ENCODE measurements at regions not wholly inside any gene's neighbourhood (a gene's known extent, or its start where the extent isn't known, plus 50 kb on each side); places are given as distances from the start of the nearest gene placed in this dataset.

GRCh38 chr12:42683933-42684801, 94.6 kb upstream of the PRICKLE1 start:
- Mint-ChIP-seq H3K36me3 (ENCODE audit: low read depth) (no peaks in the 10 kb centered on the region), H3K4me3 (no peak overlapping the region), H3K4me1 (peaks cover 17% of the 10 kb centered on the region), H3K27ac (ENCODE audit: unreplicated experiment) (peak overlapping the region; percentile 45), H3K9me3 (no peaks in the 10 kb centered on the region), H3K27me3 (ENCODE audit: low read depth) (no peaks in the 10 kb centered on the region)
- TF ChIP-seq, protein P1, sequence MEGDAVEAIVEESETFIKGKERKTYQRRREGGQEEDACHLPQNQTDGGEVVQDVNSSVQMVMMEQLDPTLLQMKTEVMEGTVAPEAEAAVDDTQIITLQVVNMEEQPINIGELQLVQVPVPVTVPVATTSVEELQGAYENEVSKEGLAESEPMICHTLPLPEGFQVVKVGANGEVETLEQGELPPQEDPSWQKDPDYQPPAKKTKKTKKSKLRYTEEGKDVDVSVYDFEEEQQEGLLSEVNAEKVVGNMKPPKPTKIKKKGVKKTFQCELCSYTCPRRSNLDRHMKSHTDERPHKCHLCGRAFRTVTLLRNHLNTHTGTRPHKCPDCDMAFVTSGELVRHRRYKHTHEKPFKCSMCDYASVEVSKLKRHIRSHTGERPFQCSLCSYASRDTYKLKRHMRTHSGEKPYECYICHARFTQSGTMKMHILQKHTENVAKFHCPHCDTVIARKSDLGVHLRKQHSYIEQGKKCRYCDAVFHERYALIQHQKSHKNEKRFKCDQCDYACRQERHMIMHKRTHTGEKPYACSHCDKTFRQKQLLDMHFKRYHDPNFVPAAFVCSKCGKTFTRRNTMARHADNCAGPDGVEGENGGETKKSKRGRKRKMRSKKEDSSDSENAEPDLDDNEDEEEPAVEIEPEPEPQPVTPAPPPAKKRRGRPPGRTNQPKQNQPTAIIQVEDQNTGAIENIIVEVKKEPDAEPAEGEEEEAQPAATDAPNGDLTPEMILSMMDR (conservative IDR thresholded peaks at IDR 0.05), result no peak
- no peak for DNase-seq (ENCODE audit: low read depth, low spot score)

DNA sequence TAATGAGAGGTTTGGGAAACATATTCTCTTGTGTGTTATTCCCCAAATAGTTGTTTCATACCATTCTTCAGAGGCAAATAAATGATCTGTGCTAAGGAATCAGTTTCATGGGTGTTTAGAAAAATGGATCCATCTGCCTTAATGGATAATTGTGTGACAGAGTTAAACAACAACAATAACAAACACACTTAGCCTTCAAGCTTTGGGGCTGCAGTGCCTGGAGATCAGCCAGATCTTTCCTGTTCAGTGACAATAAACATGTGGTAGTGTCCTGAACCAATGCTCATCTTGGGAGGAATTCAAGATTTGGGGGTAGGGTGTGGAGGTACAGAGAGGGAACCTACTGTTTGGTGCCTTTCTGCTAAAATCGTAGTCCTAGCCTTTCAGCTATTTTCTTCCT, 93.7 kb upstream of the PRICKLE1 start:
- Mint-ChIP-seq H3K9me3 (no peaks in the 10 kb centered on the region), H3K4me1 (peaks cover 17% of the 10 kb centered on the region), H3K27me3 (ENCODE audit: low read depth) (no peaks in the 10 kb centered on the region), H3K4me3 (no peak overlapping the region), H3K36me3 (ENCODE audit: low read depth) (no peaks in the 10 kb centered on the region), H3K27ac (ENCODE audit: unreplicated experiment) (no peak overlapping the region)
- DNase-seq (ENCODE audit: low read depth, low spot score), result no peak
- TF ChIP-seq, protein P1 (conservative IDR thresholded peaks at IDR 0.05), result no peak

DNA sequence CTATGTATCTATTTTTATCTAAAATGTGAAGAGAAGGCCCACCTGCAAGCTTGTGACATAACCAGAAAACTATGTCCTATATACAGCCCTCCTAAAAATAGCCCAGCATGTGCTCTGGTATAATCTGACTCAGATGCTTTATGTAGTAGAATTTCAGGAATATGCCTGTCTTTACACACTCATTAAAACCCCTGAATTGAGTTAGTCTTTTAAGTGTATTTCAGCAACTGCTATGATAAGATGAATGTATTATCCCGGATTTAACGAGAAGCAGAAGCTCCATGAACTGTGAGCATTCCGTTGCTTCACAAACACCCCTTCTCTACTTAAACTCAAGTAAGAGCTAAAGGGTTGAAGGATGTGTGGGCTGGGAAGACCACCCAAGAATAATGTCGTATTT, 89.9 kb upstream of the PRICKLE1 start:
- Mint-ChIP-seq H3K4me3 (no peak overlapping the region), H3K4me1 (no peaks in the 10 kb centered on the region)

GRCh38 chr12:42677461-42677860, 87.9 kb upstream of the PRICKLE1 start:
- Mint-ChIP-seq H3K36me3 (ENCODE audit: low read depth) (no peaks in the 10 kb centered on the region), H3K27ac (ENCODE audit: unreplicated experiment) (no peak overlapping the region), H3K27me3 (ENCODE audit: low read depth) (no peaks in the 10 kb centered on the region), H3K4me3 (no peak overlapping the region), H3K9me3 (peaks cover 11% of the 10 kb centered on the region), H3K4me1 (no peaks in the 10 kb centered on the region)
- no peak for DNase-seq (ENCODE audit: low read depth, low spot score)
- TF ChIP-seq, protein P1 (conservative IDR thresholded peaks at IDR 0.05), result no peak

More for the DNA sequence above, 89.9 kb upstream of the PRICKLE1 start:
- Mint-ChIP-seq H3K27ac (ENCODE audit: unreplicated experiment) (no peak overlapping the region), H3K36me3 (ENCODE audit: low read depth) (no peaks in the 10 kb centered on the region), H3K9me3 (peaks cover 9% of the 10 kb centered on the region), H3K27me3 (ENCODE audit: low read depth) (no peaks in the 10 kb centered on the region)
- TF ChIP-seq, protein P1 (conservative IDR thresholded peaks at IDR 0.05), result no peak
- DNase-seq (ENCODE audit: low read depth, low spot score), result no peak

DNA sequence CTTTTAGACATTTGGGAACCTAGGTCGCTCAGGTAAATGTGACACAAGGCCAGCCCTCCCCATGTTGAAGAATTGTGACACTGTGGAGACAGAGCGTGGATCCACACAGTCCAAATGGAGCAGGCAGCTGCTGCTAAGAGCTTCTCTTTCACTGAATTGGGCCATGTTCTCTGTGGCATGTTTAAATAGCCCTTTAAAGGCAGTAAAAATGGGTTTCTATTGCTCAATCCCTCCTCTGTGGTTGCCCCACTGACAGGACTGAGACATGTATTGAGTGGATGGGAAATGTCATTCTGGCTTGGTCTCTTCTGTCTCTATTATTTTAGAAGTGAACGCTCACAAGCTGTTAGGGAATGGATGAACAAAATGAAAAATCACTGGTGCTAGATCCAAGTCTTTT, 84.0 kb upstream of the PRICKLE1 start:
- Mint-ChIP-seq H3K27ac (ENCODE audit: unreplicated experiment) (no peak overlapping the region), H3K9me3 (peaks cover 12% of the 10 kb centered on the region), H3K4me3 (no peak overlapping the region), H3K27me3 (ENCODE audit: low read depth) (no peaks in the 10 kb centered on the region), H3K4me1 (peaks cover 7% of the 10 kb centered on the region), H3K36me3 (ENCODE audit: low read depth) (no peaks in the 10 kb centered on the region)
- no peak for DNase-seq (ENCODE audit: low read depth, low spot score)
- TF ChIP-seq, protein P1 (conservative IDR thresholded peaks at IDR 0.05), result no peak
